ENCODE measurements at regions not wholly inside any gene's neighbourhood (a gene's known extent, or its start where the extent isn't known, plus 50 kb on each side); places are given as distances from the start of the nearest gene placed in this dataset.

- DNase-seq (ENCODE audit: low read depth in 1 of 2, low spot score in 1 of 2) = no peak
Observed at GRCh38 chr10:25661632-25662031, 272.4 kb upstream of the MYO3A start.

- no peak for DNase-seq (ENCODE audit: low read depth in 1 of 2, low spot score in 1 of 2)
Observed at GRCh38 chr10:25666276-25666675, 267.8 kb upstream of the MYO3A start.

- DNase-seq (ENCODE audit: low read depth in 1 of 2, low spot score in 1 of 2) = no peak
Observed at GRCh38 chr10:25675204-25675603, 258.8 kb upstream of the MYO3A start.

GRCh38 chr10:25675615-25676014 is 258.4 kb upstream of the MYO3A start:
- no peak for DNase-seq (ENCODE audit: low read depth in 1 of 2, low spot score in 1 of 2)

GRCh38 chr10:25678220-25678619 is 255.8 kb upstream of the MYO3A start:
- no peak for DNase-seq (ENCODE audit: low read depth in 1 of 2, low spot score in 1 of 2)

GRCh38 chr10:25678666-25679065 is 255.4 kb upstream of the MYO3A start:
- DNase-seq (ENCODE audit: low read depth in 1 of 2, low spot score in 1 of 2) = no peak

- DNase-seq (ENCODE audit: low read depth in 1 of 2, low spot score in 1 of 2) = no peak
Observed at GRCh38 chr10:25682203-25682851, 251.7 kb upstream of the MYO3A start.

- no peak for DNase-seq (ENCODE audit: low read depth in 1 of 2, low spot score in 1 of 2)
Observed at GRCh38 chr10:25683344-25683743, 250.7 kb upstream of the MYO3A start.

GRCh38 chr10:25687521-25687920 is 246.5 kb upstream of the MYO3A start:
- no peak for DNase-seq (ENCODE audit: low read depth in 1 of 2, low spot score in 1 of 2)

GRCh38 chr10:25689346-25690100 is 244.5 kb upstream of the MYO3A start:
- no peak for DNase-seq (ENCODE audit: low read depth in 1 of 2, low spot score in 1 of 2)

GRCh38 chr10:25692761-25693160 is 241.3 kb upstream of the MYO3A start:
- no peak for DNase-seq (ENCODE audit: low read depth in 1 of 2, low spot score in 1 of 2)

GRCh38 chr10:25694206-25694933 is 239.7 kb upstream of the MYO3A start:
- DNase-seq (ENCODE audit: low read depth in 1 of 2, low spot score in 1 of 2) = no peak

GRCh38 chr10:25694971-25695370 is 239.1 kb upstream of the MYO3A start:
- no peak for DNase-seq (ENCODE audit: low read depth in 1 of 2, low spot score in 1 of 2)

GRCh38 chr10:25695586-25695985 is 238.4 kb upstream of the MYO3A start:
- DNase-seq (ENCODE audit: low read depth in 1 of 2, low spot score in 1 of 2) = no peak

- no peak for DNase-seq (ENCODE audit: low read depth in 1 of 2, low spot score in 1 of 2)
Observed at GRCh38 chr10:25696013-25696708, 237.9 kb upstream of the MYO3A start.

- DNase-seq (ENCODE audit: low read depth in 1 of 2, low spot score in 1 of 2) = no peak
Observed at GRCh38 chr10:25697412-25697811, 236.6 kb upstream of the MYO3A start.

GRCh38 chr10:25698638-25699037 is 235.4 kb upstream of the MYO3A start:
- no peak for DNase-seq (ENCODE audit: low read depth in 1 of 2, low spot score in 1 of 2)

GRCh38 chr10:25699631-25700030 is 234.4 kb upstream of the MYO3A start:
- DNase-seq (ENCODE audit: low read depth in 1 of 2, low spot score in 1 of 2) = no peak

- no peak for DNase-seq (ENCODE audit: low read depth in 1 of 2, low spot score in 1 of 2)
Observed at GRCh38 chr10:25701652-25702051, 232.4 kb upstream of the MYO3A start.

GRCh38 chr10:25704622-25705021 is 229.4 kb upstream of the MYO3A start:
- no peak for DNase-seq (ENCODE audit: low read depth in 1 of 2, low spot score in 1 of 2)

GRCh38 chr10:25707572-25707971 is 226.5 kb upstream of the MYO3A start:
- DNase-seq (ENCODE audit: low read depth in 1 of 2, low spot score in 1 of 2) = no peak
